Stimulated activated CD8-positive, alpha-beta memory T cell treated with anti-CD3 and anti-CD28 coated beads, Interleukin-4, amount 100 ng/mL, for 24 hours (primary cell): ENCODE measurements at regions not wholly inside any gene's neighbourhood (a gene's known extent, or its start where the extent isn't known, plus 50 kb on each side); places are given as distances from the start of the nearest gene placed in this dataset.
"Not testable (repeated sequence)": the region's sequence is repeated elsewhere in the genome, so short reads cannot be mapped to it uniquely, and the experiment has no call there.

Source experiments
- DNase-seq: peaks from one replicate; pipeline ENCODE4 v3.0.0-alpha.2; 2020; ENCODE audit warnings: low read depth

GRCh38 chr16:58960034-58960433 is 225.9 kb upstream of the GOT2 start:
- DNase-seq: no peak

- DNase-seq: no peak
Measured at GRCh38 chr16:58958749-58959148, 224.6 kb upstream of the GOT2 start.

GRCh38 chr16:58948244-58948643 is 214.1 kb upstream of the GOT2 start:
- no peak for DNase-seq

GRCh38 chr16:58940609-58941008 is 206.5 kb upstream of the GOT2 start:
- no peak for DNase-seq

GRCh38 chr16:58938811-58939210 is 204.7 kb upstream of the GOT2 start:
- no peak for DNase-seq

- no peak for DNase-seq
Measured at GRCh38 chr16:58937661-58938060, 203.5 kb upstream of the GOT2 start.

- no peak for DNase-seq
Measured at GRCh38 chr16:58933186-58933585, 199.1 kb upstream of the GOT2 start.

- DNase-seq: no peak
Measured at GRCh38 chr16:58931436-58931835, 197.3 kb upstream of the GOT2 start.

GRCh38 chr16:58923094-58923493 is 189.0 kb upstream of the GOT2 start:
- DNase-seq: no peak

- no peak for DNase-seq
Measured at GRCh38 chr16:58913456-58913855, 179.3 kb upstream of the GOT2 start.

- DNase-seq: no peak
Measured at GRCh38 chr16:58912571-58912970, 178.5 kb upstream of the GOT2 start.

- no peak for DNase-seq
Measured at GRCh38 chr16:58906981-58907715, 173.0 kb upstream of the GOT2 start.

GRCh38 chr16:58904291-58904690 is 170.2 kb upstream of the GOT2 start:
- no peak for DNase-seq

- no peak for DNase-seq
Measured at GRCh38 chr16:58889516-58889915, 155.4 kb upstream of the GOT2 start.

- no peak for DNase-seq
Measured at GRCh38 chr16:58885528-58886170, 151.5 kb upstream of the GOT2 start.

GRCh38 chr16:58884141-58884540 is 150.0 kb upstream of the GOT2 start:
- DNase-seq: no peak

- no peak for DNase-seq
Measured at GRCh38 chr16:58883131-58883530, 149.0 kb upstream of the GOT2 start.

- no peak for DNase-seq
Measured at GRCh38 chr16:58882292-58882691, 148.2 kb upstream of the GOT2 start.

- DNase-seq: not testable (repeated sequence)
Measured at GRCh38 chr16:58878641-58879040, 144.5 kb upstream of the GOT2 start.

- no peak for DNase-seq
Measured at GRCh38 chr16:58866935-58867334, 132.8 kb upstream of the GOT2 start.

- DNase-seq: no peak
Measured at GRCh38 chr16:58863761-58864160, 129.6 kb upstream of the GOT2 start.

- DNase-seq: no peak
Measured at GRCh38 chr16:58863042-58863441, 128.9 kb upstream of the GOT2 start.

GRCh38 chr16:58862334-58863021 is 128.4 kb upstream of the GOT2 start:
- DNase-seq: no peak
